H1 (cell line): ENCODE measurements at regions not wholly inside any gene's neighbourhood (a gene's known extent, or its start where the extent isn't known, plus 50 kb on each side); places are given as distances from the start of the nearest gene placed in this dataset.

Source experiments
- CTCF ChIA-PET: fragments of 300-600 bp; sonication (Branson Sonifier 250); formaldehyde crosslinking; loops from one replicate; lab custom pipeline; 2021; ENCODE audit not compliant: partially characterized antibody; lab: Charles Lee
- POLR2A ChIA-PET: fragments of 300-600 bp; sonication (Branson Sonifier 250); formaldehyde crosslinking; loops from one replicate; lab custom pipeline; 2021; ENCODE audit warnings: inconsistent platforms; ENCODE audit not compliant: partially characterized antibody; lab: Charles Lee
- DNase-seq, 2 experiments: peaks; one replicate each; pipeline versions ENCODE4 v3.0.0 to v3.0.0-alpha.2; 2010 to 2022; ENCODE audit warnings: low spot score in 2 of 2, low read depth in 1 of 2, mixed read lengths in 1 of 2
- FAIRE-seq: peaks from 2 replicates; lab custom pipeline; 2011; peaks lifted over from hg19 to GRCh38; lab: Jason Lieb, UNC
- H2AFZ ChIP-seq: 2 replicates; pipeline ENCODE4 v1.8.1; 2012; ENCODE audit warnings: low read length, inconsistent platforms
- H2AK5ac ChIP-seq: 2 replicates; pipeline ENCODE4 v1.6.1; 2013; ENCODE audit warnings: low read depth, low read length
- H2BK120ac ChIP-seq: replicated peaks from 2 replicates; pipeline ENCODE3; 2013; ENCODE audit warnings: low read depth, low read length, inconsistent platforms
- H2BK12ac ChIP-seq: 2 replicates; pipeline ENCODE4 v1.6.1; 2013; ENCODE audit warnings: low read depth, low read length
- H2BK15ac ChIP-seq: 2 replicates; pipeline ENCODE4 v1.6.1; 2013; ENCODE audit warnings: low read length
- H2BK20ac ChIP-seq: 2 replicates; pipeline ENCODE4 v1.6.1; 2013; ENCODE audit warnings: low read length
- H2BK5ac ChIP-seq: 2 replicates; pipeline ENCODE4 v1.6.1; 2013; ENCODE audit warnings: low read depth, low read length
- H3K14ac ChIP-seq: 2 replicates; pipeline ENCODE4 v1.6.1; 2013; ENCODE audit warnings: inconsistent platforms; ENCODE audit not compliant: insufficient read length
- H3K18ac ChIP-seq: 2 replicates; pipeline ENCODE4 v1.6.1; 2013; ENCODE audit warnings: low read length; ENCODE audit errors: extremely low read depth
- H3K23ac ChIP-seq: 2 replicates; pipeline ENCODE4 v1.6.1; 2013; ENCODE audit warnings: inconsistent platforms; ENCODE audit not compliant: insufficient read length
- H3K23me2 ChIP-seq: 2 replicates; pipeline ENCODE4 v1.6.1; 2013; ENCODE audit warnings: low read depth, low read length
- H3K27ac ChIP-seq: 2 replicates; pipeline ENCODE4 v1.6.1; 2011; ENCODE audit warnings: low read depth, low read length, inconsistent platforms
- H3K27me3 ChIP-seq, 4 experiments: replicated peaks in 1 of 4; 1 replicate in 1 of 4; 2 replicates in 3 of 4; pipeline versions ENCODE4 v1.6.1 to v1.8.1; 2011 to 2013; ENCODE audit warnings: low read length in 3 of 4, mild to moderate bottlenecking in 3 of 4, inconsistent platforms in 2 of 4, mixed read lengths in 2 of 4, moderate library complexity in 1 of 4; ENCODE audit not compliant: control insufficient read depth in 3 of 4, insufficient read depth in 3 of 4; ENCODE audit errors: extremely low read depth in 1 of 4
- H3K36me3 ChIP-seq, 4 experiments: 2 replicates each; pipeline versions ENCODE4 v1.6.1 to v1.8.1; 2011 to 2013; ENCODE audit warnings: mild to moderate bottlenecking in 4 of 4, low read length in 3 of 4, moderate library complexity in 2 of 4, control low read depth in 1 of 4, inconsistent platforms in 1 of 4; ENCODE audit not compliant: insufficient read depth in 4 of 4, control insufficient read depth in 2 of 4
- H3K4ac ChIP-seq: replicated peaks from 2 replicates; pipeline ENCODE3; 2013; ENCODE audit warnings: low read length, low read depth, mixed read lengths, inconsistent platforms; ENCODE audit not compliant: insufficient read length
- H3K4me1 ChIP-seq, 4 experiments: replicated peaks in 1 of 4; 1 replicate in 1 of 4; 2 replicates in 3 of 4; pipeline versions ENCODE4 v1.6.1 to v1.8.1; 2011 to 2013; ENCODE audit warnings: low read length in 3 of 4, inconsistent platforms in 2 of 4, mixed read lengths in 1 of 4; ENCODE audit not compliant: insufficient read depth in 4 of 4, control insufficient read depth in 3 of 4
- H3K4me2 ChIP-seq, 2 experiments: 2 replicates each; pipeline versions ENCODE4 v1.6.1 to v1.8.1; 2011 to 2013; ENCODE audit warnings: low read depth in 2 of 2, low read length in 2 of 2, control low read depth in 1 of 2, inconsistent platforms in 1 of 2, mild to moderate bottlenecking in 1 of 2; ENCODE audit not compliant: insufficient read depth in 1 of 2
- H3K4me3 ChIP-seq, 4 experiments: fragments of 200-600, 300-600 bp in 1 of 4; sonication (generic), shearing (Covaris generic), sonication (Bioruptor Twin) in 1 of 4; 2 replicates each; pipeline versions ENCODE4 v1.5.1 to v1.8.1; 2011 to 2016; ENCODE audit warnings: low read length in 4 of 4, low read depth in 3 of 4, control low read depth in 2 of 4, inconsistent platforms in 2 of 4, mild to moderate bottlenecking in 2 of 4, mixed read lengths in 1 of 4, moderate library complexity in 1 of 4; ENCODE audit not compliant: insufficient read depth in 2 of 4; ENCODE audit errors: extremely low read depth in 1 of 4
- H3K56ac ChIP-seq: replicated peaks from 2 replicates; pipeline ENCODE3; 2013; ENCODE audit warnings: low read depth, mild to moderate bottlenecking, mixed read lengths, low read length, inconsistent platforms; ENCODE audit not compliant: insufficient read length
- H3K79me1 ChIP-seq: 2 replicates; pipeline ENCODE4 v1.6.1; 2013; ENCODE audit warnings: low read depth, low read length, control low read depth
- H3K79me2 ChIP-seq, 2 experiments: 2 replicates each; pipeline versions ENCODE4 v1.6.1 to v1.8.1; 2012 to 2013; ENCODE audit warnings: low read length in 2 of 2, mild to moderate bottlenecking in 2 of 2, inconsistent platforms in 1 of 2; ENCODE audit not compliant: insufficient read depth in 2 of 2, control insufficient read depth in 1 of 2
- H3K9ac ChIP-seq, 4 experiments: replicated peaks in 1 of 4; 1 replicate in 1 of 4; 2 replicates in 3 of 4; pipeline versions ENCODE4 v1.6.1 to v1.8.1; 2011 to 2013; ENCODE audit warnings: low read depth in 3 of 4, low read length in 3 of 4, control low read depth in 2 of 4, mild to moderate bottlenecking in 2 of 4, moderate library complexity in 2 of 4, inconsistent platforms in 1 of 4; ENCODE audit errors: extremely low read depth in 1 of 4
- H3K9me3 ChIP-seq, 2 experiments: 2 replicates each; pipeline versions ENCODE4 v1.6.1 to v1.8.1; 2012 to 2013; ENCODE audit warnings: mild to moderate bottlenecking in 2 of 2, moderate library complexity in 2 of 2, control low read depth in 1 of 2, inconsistent platforms in 1 of 2, low read depth in 1 of 2, low read length in 1 of 2, mixed read lengths in 1 of 2; ENCODE audit not compliant: insufficient read depth in 2 of 2
- H4K20me1 ChIP-seq, 2 experiments: replicated peaks in 1 of 2; 2 replicates each; pipeline versions ENCODE3 to v1.8.1; 2011 to 2013; ENCODE audit warnings: inconsistent platforms in 2 of 2, low read length in 2 of 2, mild to moderate bottlenecking in 1 of 2; ENCODE audit not compliant: insufficient read depth in 2 of 2, control insufficient read depth in 1 of 2
- H4K5ac ChIP-seq: 2 replicates; pipeline ENCODE4 v1.6.1; 2013; ENCODE audit warnings: low read length, low read depth, mixed read lengths, inconsistent platforms; ENCODE audit not compliant: insufficient read length
- H4K8ac ChIP-seq: 2 replicates; pipeline ENCODE4 v1.8.0; 2013; ENCODE audit warnings: mild to moderate bottlenecking, moderate library complexity, low read length, inconsistent platforms; ENCODE audit not compliant: insufficient read depth; ENCODE audit errors: extremely low read depth
- H4K91ac ChIP-seq: replicated peaks from 2 replicates; pipeline ENCODE3; 2013; ENCODE audit warnings: low read length, mixed read lengths, inconsistent platforms; ENCODE audit not compliant: insufficient read length
- CTBP2 ChIP-seq: IDR thresholded peaks from 2 replicates; pipeline ENCODE4 v1.7.0; 2011; ENCODE audit warnings: borderline replicate concordance, mild to moderate bottlenecking, moderate library complexity, mixed read lengths, low read length; ENCODE audit not compliant: insufficient read depth, insufficient read length
- EP300 ChIP-seq, 2 experiments: IDR thresholded peaks; 1 replicate in 1 of 2; 2 replicates in 1 of 2; pipeline ENCODE4 v1.6.1; 2011 to 2012; ENCODE audit warnings: low read depth in 2 of 2, low read length in 2 of 2, mild to moderate bottlenecking in 2 of 2, borderline replicate concordance in 1 of 2, inconsistent platforms in 1 of 2, moderate library complexity in 1 of 2
- NANOG ChIP-seq: IDR thresholded peaks from 2 replicates; pipeline ENCODE4 v1.6.1; 2011; ENCODE audit warnings: low read length, low read depth, mild to moderate bottlenecking, inconsistent platforms; ENCODE audit not compliant: insufficient read depth, poor library complexity, severe bottlenecking
- SAP30 ChIP-seq: fragments of 300-600 bp; sonication (generic); IDR thresholded peaks from 2 replicates; pipeline ENCODE4 v1.7.1; 2012; ENCODE audit warnings: low read length, moderate library complexity, mild to moderate bottlenecking, inconsistent platforms; ENCODE audit not compliant: insufficient read depth, insufficient replicate concordance
- SIN3A ChIP-seq, 2 experiments: IDR thresholded peaks in 1 of 2; conservative IDR thresholded peaks in 1 of 2; 2 replicates each; pipeline ENCODE4 v1.6.1; 2011 to 2012; ENCODE audit warnings: low read length in 2 of 2, improper control_type of control experiment in 1 of 2, low read depth in 1 of 2, mild to moderate bottlenecking in 1 of 2
- SP1 ChIP-seq: IDR thresholded peaks from 2 replicates; pipeline ENCODE4 v1.6.1; 2011; ENCODE audit warnings: low read depth, low read length
- SP4 ChIP-seq: IDR thresholded peaks from 2 replicates; pipeline ENCODE4 v1.6.1; 2012; ENCODE audit warnings: low read length, inconsistent platforms
- WGBS, 2 experiments: shearing (Covaris generic) in 1 of 2; methylation state at CpG; one replicate each; pipeline versions ENCODE4 v1.1.6 to v1.1.7; 2013 to 2015; ENCODE audit warnings: low lambda C conversion rate in 2 of 2, mixed read lengths in 2 of 2, inconsistent platforms in 1 of 2, low coverage in 1 of 2, missing lambda C conversion rate in 1 of 2; ENCODE audit not compliant: insufficient replicate concordance in 2 of 2, insufficient coverage in 1 of 2, insufficient read length in 1 of 2; ENCODE audit errors: extremely low coverage in 1 of 2, missing lambda C conversion rate in 1 of 2; 5-methylcytosine and 5-hydroxymethylcytosine counted together
- TF ChIP-seq, protein P1 (sequence below): IDR thresholded peaks from 2 replicates; pipeline ENCODE4 v1.6.1; 2012; ENCODE audit warnings: low read length, inconsistent platforms
- TF ChIP-seq, protein P2 (sequence below), 3 experiments: IDR thresholded peaks; 1 replicate in 2 of 3; 2 replicates in 1 of 3; pipeline versions ENCODE4 v1.5.1 to v1.6.1; 2011; ENCODE audit warnings: low read length in 3 of 3, mild to moderate bottlenecking in 3 of 3, inconsistent platforms in 2 of 3, low read depth in 1 of 3, moderate library complexity in 1 of 3; ENCODE audit not compliant: insufficient read depth in 1 of 3; ENCODE audit errors: control extremely low read depth in 1 of 3

DNA sequence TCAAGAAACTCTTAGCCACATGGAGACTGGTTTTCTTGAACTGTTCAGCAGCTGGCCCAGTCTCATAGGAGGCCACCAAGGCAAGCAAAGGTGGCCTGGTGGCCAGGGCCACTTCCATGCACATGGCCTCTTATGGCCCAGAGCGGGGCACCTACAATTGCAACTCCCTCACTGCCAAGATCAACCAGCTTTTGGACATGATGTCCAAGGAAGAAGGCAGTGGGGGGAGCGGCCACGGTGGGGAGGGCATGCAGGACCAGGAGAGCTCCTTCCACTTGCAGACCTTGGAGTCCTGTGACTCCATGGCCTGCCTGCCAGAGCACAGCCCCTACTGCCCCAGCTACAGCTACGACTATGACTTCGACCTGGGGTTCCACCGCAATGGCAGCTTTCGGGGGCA is 398.9 kb upstream of the PTPRD start:
- Histone ChIP-seq H3K79me1 (no peaks in the 10 kb centered on the region), H3K4me1 (no peaks in the 10 kb centered on the region), H2AK5ac (no peak overlapping the region), H2BK12ac (no peak overlapping the region), H3K27me3 (no peaks in the 10 kb centered on the region), H3K4me3 (no peak overlapping the region), H3K9ac (no peak overlapping the region), H2BK15ac (no peak overlapping the region), H2AFZ (no peak overlapping the region), H3K27ac (no peak overlapping the region), H3K4ac (no peak overlapping the region), H3K36me3 (no peaks in the 10 kb centered on the region), H4K91ac (no peak overlapping the region), H4K5ac (no peak overlapping the region), H2BK20ac (no peak overlapping the region), H2BK120ac (no peak overlapping the region), H3K18ac (no peak overlapping the region), H2BK5ac (no peak overlapping the region), H3K9me3 (peaks cover 8 to 9% of the 10 kb centered on the region in 2 experiments; a peak in 3 of 4 replicates), H4K8ac (no peak overlapping the region), H4K20me1 (no peaks in the 10 kb centered on the region), H3K79me2 (no peaks in the 10 kb centered on the region), H3K23me2 (no peaks in the 10 kb centered on the region), H3K23ac (no peak overlapping the region), H3K4me2 (no peak overlapping the region), H3K14ac (no peak overlapping the region), H3K56ac (no peak overlapping the region)
- DNase-seq (no peak), FAIRE-seq (no peak)
- 92% methylated on average over 7 of the region's 7 CpGs; no CpG with 5 or more reads in 1 of the 2 experiments for WGBS, 2 experiments
- ChIA-PET CTCF (interaction anchor here (0.8 kb wide), 1 partner anchor 20 kb away, joined by 3 read pairs; no protein-coding TSS in a partner anchor), POLR2A (no interaction called here)
- TF ChIP-seq SP4 (no peak), NANOG (no peak), SIN3A (conservative IDR thresholded peaks at IDR 0.05 in 1 of 2, IDR thresholded peaks at IDR 0.05 in 1 of 2; ENCODE audit: low read depth in 1 of 2, low read length in 2 of 2) (no peak), EP300 (IDR thresholded peaks at IDR 0.05; ENCODE audit: borderline replicate concordance in 1 of 2, low read depth in 2 of 2, low read length in 2 of 2) (no peak), SP1 (no peak), CTBP2 (no peak), SAP30 (no peak)
- TF ChIP-seq, protein P1, sequence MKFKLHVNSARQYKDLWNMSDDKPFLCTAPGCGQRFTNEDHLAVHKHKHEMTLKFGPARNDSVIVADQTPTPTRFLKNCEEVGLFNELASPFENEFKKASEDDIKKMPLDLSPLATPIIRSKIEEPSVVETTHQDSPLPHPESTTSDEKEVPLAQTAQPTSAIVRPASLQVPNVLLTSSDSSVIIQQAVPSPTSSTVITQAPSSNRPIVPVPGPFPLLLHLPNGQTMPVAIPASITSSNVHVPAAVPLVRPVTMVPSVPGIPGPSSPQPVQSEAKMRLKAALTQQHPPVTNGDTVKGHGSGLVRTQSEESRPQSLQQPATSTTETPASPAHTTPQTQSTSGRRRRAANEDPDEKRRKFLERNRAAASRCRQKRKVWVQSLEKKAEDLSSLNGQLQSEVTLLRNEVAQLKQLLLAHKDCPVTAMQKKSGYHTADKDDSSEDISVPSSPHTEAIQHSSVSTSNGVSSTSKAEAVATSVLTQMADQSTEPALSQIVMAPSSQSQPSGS, result no peak
- TF ChIP-seq, protein P2, sequence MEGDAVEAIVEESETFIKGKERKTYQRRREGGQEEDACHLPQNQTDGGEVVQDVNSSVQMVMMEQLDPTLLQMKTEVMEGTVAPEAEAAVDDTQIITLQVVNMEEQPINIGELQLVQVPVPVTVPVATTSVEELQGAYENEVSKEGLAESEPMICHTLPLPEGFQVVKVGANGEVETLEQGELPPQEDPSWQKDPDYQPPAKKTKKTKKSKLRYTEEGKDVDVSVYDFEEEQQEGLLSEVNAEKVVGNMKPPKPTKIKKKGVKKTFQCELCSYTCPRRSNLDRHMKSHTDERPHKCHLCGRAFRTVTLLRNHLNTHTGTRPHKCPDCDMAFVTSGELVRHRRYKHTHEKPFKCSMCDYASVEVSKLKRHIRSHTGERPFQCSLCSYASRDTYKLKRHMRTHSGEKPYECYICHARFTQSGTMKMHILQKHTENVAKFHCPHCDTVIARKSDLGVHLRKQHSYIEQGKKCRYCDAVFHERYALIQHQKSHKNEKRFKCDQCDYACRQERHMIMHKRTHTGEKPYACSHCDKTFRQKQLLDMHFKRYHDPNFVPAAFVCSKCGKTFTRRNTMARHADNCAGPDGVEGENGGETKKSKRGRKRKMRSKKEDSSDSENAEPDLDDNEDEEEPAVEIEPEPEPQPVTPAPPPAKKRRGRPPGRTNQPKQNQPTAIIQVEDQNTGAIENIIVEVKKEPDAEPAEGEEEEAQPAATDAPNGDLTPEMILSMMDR (IDR thresholded peaks at IDR 0.05; ENCODE audit: control extremely low read depth in 1 of 3, insufficient read depth in 1 of 3, low read depth in 1 of 3, low read length in 3 of 3), result no peak
